Esophagus mucosa (tissue), 1 donor: ENCODE measurements at regions not wholly inside any gene's neighbourhood (a gene's known extent, or its start where the extent isn't known, plus 50 kb on each side); places are given as distances from the start of the nearest gene placed in this dataset.
A peak's percentile ranks its signal among the peaks of the same experiment; 100 is the strongest.
"Not testable (repeated sequence)": the region's sequence is repeated elsewhere in the genome, so short reads cannot be mapped to it uniquely, and the experiment has no call there.

ENCODE experiments used
- ATAC-seq: fragments of 200-7000 bp; cut with Tn5 transposase; one replicate; pipeline ENCODE4 v1.9.1; 2020
- donor health status: DM: yes; HTN: yes; CAD: no.

- not testable (repeated sequence) for ATAC-seq
These were observed 102.6 kb upstream of the OTOS start for GRCh38 chr2:240243049-240243448.

DNA sequence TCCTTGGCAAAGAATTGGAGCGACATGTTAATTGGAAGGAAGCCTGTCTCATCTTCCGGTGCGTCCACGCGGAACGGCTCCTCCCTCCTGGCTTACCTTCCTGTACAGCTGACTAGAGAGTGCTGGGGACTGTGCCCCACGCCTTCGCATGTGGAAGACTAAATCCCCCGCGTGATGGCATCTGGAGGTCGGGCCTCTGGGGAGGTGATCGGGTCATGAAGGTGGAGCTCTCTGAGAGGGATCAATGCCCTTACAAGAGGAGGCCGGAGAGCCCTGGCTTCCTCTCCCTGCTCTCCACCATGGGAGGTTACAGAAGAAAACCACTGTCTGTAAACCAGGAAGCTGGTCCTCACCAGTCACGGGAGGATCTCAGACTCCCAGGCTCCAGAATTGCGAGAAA is 104.1 kb upstream of the OTOS start:
- no peak for ATAC-seq

GRCh38 chr2:240245184-240245583 is 104.7 kb upstream of the OTOS start:
- ATAC-seq = no peak

GRCh38 chr2:240245706-240246105 is 105.2 kb upstream of the OTOS start:
- ATAC-seq = peak; percentile 7

DNA sequence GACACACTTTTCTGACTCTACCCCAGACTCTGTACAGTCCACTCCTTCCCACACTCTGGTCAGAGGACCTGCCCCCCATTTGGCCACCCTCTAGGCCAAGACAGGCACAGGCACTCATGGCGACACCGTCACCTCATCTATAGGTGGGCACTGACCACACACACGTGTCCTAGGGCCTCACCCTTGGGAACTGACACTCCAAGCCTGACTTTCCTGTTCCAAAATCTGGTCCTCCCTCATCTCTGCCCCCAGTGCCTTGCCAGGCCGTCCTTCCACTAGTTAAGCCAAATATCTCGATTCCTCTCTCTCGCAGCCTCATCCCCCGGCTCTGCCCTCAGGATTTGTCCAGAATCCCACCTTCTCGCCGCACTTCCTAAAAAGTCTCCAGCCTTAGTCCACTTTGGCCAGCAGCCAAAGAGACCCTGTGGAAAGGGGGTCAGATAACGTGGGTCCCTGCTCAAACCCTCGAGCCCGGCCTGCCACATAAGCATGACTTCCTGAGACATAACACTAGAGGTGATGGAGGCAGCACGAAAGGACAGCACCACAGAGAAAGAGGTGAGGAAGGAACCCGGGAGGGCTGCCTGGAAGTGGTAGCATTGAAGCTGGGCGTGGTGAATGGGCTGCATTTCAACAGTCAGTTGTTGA is 105.8 kb upstream of the OTOS start:
- ATAC-seq = no peak

- no peak for ATAC-seq
These were observed 106.9 kb upstream of the OTOS start for GRCh38 chr2:240247241-240247867.

- ATAC-seq = no peak
These were observed 107.6 kb upstream of the OTOS start for GRCh38 chr2:240247868-240248720.

DNA sequence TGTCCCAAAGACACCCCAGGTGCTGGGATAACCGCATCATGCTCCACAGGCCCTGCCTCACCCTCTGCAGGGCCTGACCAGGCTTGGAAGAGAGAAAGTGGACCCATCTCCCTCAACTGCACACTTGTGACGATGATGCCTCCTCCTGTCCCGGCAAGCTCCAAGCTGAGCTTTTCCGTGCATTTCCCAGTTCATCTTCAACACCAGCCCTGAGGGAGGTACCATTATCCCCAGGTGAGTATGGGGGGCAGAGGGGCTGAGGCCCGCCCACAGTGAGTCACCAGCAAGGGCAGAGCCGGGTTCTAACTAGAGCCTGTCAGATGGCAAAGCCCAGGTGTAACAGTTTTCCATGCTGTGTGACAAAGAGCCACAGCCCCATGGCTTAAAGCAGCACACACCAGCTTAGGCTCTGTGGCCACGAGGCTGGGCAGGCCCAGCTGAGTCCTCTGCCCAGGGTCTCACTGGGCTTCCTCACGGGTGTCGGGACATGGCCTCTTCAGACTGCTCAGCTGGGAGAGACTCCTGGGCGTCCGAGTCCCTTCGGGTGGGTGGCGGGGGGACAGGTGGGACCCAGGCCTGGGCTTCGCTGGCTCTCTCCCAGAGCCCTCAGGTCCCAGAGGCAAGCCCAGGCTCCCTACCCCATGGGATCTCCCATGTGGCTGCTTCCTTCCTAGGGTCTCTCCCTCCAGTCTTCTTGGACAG is 108.4 kb upstream of the OTOS start:
- no peak for ATAC-seq

DNA sequence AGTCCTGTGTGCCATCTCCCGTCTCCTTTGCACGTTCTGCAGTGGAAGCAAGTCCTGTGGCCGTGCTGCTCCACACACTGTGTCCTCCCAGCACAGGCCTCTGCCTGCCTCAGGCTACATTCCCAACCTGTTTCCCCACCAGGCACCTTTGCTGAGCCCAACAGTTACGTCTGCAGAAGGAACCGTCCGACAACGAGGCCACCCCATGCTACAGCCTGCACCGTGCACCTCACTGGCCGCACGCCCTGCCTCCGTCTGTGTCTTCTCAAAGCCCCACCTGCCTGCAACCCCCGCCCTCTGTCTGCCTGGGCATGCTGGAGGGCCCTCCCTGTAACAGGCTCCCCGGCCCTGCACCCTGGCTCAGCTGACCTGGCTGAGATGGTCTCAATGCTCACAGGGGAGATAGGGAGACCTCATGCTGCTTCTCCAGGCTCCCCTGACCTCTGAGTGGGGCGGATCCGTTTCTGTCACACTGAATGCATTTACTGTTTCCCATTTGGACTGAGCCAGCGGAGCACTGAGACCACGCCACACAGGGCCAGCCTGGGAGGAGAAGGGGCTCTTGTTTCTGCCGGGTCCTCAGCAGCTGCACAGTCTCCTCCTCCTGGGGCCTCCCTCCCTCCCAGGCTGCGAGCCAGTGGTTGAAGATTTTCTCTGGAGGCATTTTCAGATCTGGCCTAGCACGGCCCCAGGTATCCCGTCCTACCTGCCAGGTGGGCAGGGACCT is 109.1 kb upstream of the OTOS start:
- ATAC-seq = peak; percentile 34

- no peak for ATAC-seq
These were observed 109.9 kb upstream of the OTOS start for GRCh38 chr2:240250150-240250984.

DNA sequence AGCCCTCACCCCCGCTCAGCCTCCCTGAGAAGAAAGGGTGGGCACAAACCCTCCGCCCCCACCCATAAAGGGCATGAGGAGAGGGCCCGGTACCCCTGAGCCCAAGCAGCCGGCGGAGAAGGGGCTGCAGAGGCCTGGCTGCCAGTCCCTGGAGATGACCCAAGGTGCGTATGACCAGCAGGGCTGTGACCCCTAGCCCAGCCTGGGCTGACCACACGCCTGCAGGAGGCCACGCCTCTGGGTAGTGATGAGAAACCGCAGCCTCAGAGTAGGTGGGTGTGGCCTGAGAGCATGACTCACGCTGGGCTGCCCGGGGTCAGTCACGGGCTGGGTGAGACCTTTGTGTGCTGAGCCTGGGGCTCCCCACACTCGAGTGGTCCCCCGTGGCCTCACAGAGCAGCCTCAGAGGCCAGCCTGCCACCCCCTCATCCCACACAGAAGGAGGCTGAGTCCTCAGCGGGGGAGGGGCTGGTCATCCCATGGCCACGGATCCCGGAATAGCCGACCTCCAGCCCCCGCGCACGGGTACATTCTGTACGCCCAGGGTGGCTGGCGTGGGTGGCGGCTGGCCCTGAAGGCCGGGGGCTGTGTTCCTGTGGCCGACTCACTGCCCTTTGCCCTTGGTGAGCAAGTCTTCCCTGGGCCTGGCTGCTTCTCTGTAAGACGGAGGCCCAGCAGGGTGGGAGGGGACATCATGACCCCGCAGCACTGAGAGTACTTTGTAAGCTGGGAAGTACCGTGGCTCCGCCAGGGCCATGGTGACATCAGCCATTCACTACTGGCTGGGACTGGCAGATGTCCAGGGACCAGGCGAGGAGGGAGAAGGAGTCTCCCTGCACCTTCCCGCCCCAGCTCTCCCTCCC is 110.8 kb upstream of the OTOS start:
- peak; percentile 86 for ATAC-seq

DNA sequence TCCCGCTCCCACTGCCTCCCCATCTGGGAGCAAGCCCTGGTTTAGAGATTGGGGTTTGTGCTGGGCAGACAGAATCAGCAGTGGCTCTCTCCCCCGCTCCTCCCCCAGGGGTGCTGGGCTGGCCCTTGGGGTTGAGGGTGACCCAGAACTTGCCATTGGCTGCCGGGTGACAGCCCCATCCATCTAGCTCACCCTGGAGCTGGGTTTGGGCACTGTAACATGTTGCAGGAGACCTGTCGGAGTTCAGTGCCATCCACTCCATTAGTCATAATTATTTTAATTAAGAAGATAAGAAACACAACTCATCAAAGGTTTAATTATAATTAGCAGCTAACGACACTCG is 111.4 kb upstream of the OTOS start:
- ATAC-seq = no peak

DNA sequence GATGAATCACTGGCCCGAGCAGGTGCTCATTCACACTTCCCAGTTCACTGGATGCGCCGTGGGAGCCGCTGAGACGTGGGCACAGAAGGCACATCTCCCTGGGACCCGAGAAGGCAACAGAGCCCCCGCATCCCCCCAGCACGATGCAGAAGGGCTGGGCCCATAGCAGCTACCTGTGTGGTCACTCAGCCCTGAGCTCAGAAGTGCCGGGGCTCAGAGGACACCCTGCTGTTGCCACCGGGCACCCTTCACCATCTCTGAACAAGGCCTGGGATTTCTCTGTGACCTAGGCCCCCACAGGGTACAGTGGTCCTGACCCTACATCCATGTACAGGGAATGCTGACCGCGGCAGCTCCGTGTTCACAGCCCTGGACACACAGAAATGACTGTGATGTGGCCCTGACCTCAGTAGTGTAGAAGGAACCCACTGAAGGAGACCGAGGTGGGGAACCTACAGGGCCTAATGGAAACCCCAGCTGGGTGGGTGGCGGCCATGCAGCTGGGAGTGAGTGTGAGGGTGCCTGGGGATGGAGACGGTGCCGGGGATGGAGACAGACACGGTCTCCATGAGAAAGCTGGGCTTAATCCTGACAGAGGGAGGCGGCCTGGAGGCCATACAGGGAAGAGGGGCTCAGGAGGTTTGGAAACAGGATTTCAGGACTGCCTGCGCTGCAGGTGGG is 111.9 kb upstream of the OTOS start:
- ATAC-seq = no peak

- no peak for ATAC-seq
These were observed 112.5 kb upstream of the OTOS start for GRCh38 chr2:240252872-240253511.

GRCh38 chr2:240253583-240254145 is 113.2 kb upstream of the OTOS start:
- ATAC-seq = no peak

DNA sequence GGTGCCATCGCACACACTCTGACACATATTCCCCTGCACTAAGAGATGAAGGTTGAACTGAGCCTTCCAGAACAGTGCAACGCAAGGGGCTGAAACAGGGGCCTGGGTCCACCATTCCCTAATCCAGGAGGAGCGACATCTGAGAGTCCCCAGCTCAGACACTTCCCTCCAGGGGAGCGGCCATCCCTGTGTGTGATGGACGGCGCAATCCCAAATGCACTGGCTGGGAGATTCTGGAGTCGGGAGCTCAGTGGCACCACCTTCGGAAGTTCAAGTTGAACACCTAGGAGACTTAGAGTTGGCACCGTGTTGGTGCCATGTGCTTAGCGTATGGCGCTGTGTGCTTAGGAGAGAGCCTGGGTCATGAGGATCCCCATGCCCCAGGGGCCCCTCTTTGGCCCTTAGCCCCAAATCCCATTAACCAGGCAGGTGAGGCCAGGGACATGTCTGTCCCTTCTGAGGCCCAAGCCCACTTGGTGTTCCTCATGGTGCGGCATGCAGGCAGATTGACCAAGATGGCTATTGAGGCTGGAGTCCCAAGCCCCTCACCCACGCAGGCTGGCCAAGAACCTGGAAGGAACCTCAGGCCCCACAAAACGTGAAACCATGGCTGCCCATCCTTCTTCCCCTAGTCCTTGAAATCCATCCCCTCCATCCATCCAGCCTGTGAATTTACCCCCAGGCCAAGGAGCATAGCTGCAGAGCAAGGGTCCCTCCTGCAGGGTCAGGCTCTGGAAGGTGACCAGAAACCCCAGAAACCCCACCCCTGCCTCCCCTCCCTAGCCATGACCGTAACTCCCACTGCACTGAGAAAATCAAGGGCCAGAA is 114.1 kb upstream of the OTOS start:
- no peak for ATAC-seq

DNA sequence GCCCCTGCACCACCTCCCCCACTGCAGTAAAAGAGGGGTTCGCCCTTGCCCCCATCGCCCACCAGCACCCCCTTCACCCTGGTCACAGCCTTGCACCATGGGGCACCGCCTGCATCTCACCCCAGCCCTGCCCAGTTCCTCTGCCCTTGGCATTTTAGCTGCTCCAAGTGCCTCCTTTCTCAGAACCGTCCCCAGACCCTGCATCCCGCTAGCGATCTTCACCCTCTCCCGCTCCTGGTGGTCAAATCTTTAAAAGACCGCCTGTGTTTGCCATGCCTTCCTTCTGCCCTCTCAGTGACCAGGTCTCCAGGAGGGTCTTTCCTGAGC is 114.7 kb upstream of the OTOS start:
- ATAC-seq = no peak
